HEK293 (cell line): ENCODE measurements at regions not wholly inside any gene's neighbourhood (a gene's known extent, or its start where the extent isn't known, plus 50 kb on each side); places are given as distances from the start of the nearest gene placed in this dataset.

Source experiments
- BCL11A ChIP-seq: fragments of 450-650 bp; formaldehyde crosslinking; IDR thresholded peaks from 2 replicates; pipeline ENCODE4 v1.5.1; 2016; ENCODE audit warnings: low read depth, missing biosample characterization, missing genetic modification characterization
- CTCF ChIP-seq: fragments of 450-650 bp; formaldehyde crosslinking; IDR thresholded peaks from 2 replicates; pipeline ENCODE4 v1.5.1; 2016; ENCODE audit warnings: missing biosample characterization, missing genetic modification characterization
- GLIS2 ChIP-seq: fragments of 450-650 bp; formaldehyde crosslinking; IDR thresholded peaks from 2 replicates; pipeline ENCODE4 v1.5.1; 2016; ENCODE audit warnings: missing biosample characterization, missing genetic modification characterization
- ZBTB1 ChIP-seq: fragments of 450-650 bp; formaldehyde crosslinking; IDR thresholded peaks from 2 replicates; pipeline ENCODE4 v1.5.1; 2016; ENCODE audit warnings: missing biosample characterization, missing genetic modification characterization
- ZFHX2 ChIP-seq: fragments of 450-650 bp; formaldehyde crosslinking; conservative IDR thresholded peaks from 2 replicates; pipeline ENCODE4 v1.5.1; 2016; ENCODE audit warnings: missing biosample characterization, missing genetic modification characterization
- ZNF362 ChIP-seq: fragments of 450-650 bp; formaldehyde crosslinking; IDR thresholded peaks from 2 replicates; pipeline ENCODE4 v1.5.1; 2016; ENCODE audit warnings: missing biosample characterization, missing genetic modification characterization
- ZNF561 ChIP-seq: fragments of 450-650 bp; IDR thresholded peaks from 2 replicates; pipeline ENCODE4 v1.5.1; 2018; ENCODE audit warnings: missing biosample characterization, missing genetic modification characterization, borderline replicate concordance
- TF ChIP-seq, protein P1 (sequence below): fragments of 450-650 bp; formaldehyde crosslinking; IDR thresholded peaks from 2 replicates; pipeline ENCODE4 v1.5.1; 2016; ENCODE audit warnings: missing biosample characterization, missing genetic modification characterization
- TF ChIP-seq, protein P2 (sequence below): fragments of 450-650 bp; formaldehyde crosslinking; IDR thresholded peaks from 2 replicates; pipeline ENCODE4 v1.5.1; 2016; ENCODE audit warnings: missing biosample characterization, missing genetic modification characterization
- TF ChIP-seq, protein P3 (sequence below): fragments of 450-650 bp; formaldehyde crosslinking; optimal IDR thresholded peaks from 2 replicates; pipeline ENCODE3; 2016; ENCODE audit warnings: missing biosample characterization, mild to moderate bottlenecking, missing genetic modification characterization
- TF ChIP-seq, protein P4 (sequence below): fragments of 450-650 bp; formaldehyde crosslinking; conservative IDR thresholded peaks from 2 replicates; pipeline ENCODE4 v1.5.1; 2016; ENCODE audit warnings: low read depth, missing biosample characterization, missing genetic modification characterization

- TF ChIP-seq, protein P1, sequence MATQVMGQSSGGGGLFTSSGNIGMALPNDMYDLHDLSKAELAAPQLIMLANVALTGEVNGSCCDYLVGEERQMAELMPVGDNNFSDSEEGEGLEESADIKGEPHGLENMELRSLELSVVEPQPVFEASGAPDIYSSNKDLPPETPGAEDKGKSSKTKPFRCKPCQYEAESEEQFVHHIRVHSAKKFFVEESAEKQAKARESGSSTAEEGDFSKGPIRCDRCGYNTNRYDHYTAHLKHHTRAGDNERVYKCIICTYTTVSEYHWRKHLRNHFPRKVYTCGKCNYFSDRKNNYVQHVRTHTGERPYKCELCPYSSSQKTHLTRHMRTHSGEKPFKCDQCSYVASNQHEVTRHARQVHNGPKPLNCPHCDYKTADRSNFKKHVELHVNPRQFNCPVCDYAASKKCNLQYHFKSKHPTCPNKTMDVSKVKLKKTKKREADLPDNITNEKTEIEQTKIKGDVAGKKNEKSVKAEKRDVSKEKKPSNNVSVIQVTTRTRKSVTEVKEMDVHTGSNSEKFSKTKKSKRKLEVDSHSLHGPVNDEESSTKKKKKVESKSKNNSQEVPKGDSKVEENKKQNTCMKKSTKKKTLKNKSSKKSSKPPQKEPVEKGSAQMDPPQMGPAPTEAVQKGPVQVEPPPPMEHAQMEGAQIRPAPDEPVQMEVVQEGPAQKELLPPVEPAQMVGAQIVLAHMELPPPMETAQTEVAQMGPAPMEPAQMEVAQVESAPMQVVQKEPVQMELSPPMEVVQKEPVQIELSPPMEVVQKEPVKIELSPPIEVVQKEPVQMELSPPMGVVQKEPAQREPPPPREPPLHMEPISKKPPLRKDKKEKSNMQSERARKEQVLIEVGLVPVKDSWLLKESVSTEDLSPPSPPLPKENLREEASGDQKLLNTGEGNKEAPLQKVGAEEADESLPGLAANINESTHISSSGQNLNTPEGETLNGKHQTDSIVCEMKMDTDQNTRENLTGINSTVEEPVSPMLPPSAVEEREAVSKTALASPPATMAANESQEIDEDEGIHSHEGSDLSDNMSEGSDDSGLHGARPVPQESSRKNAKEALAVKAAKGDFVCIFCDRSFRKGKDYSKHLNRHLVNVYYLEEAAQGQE (tag by site-specific recombination), result no peak
- TF ChIP-seq, protein P2, sequence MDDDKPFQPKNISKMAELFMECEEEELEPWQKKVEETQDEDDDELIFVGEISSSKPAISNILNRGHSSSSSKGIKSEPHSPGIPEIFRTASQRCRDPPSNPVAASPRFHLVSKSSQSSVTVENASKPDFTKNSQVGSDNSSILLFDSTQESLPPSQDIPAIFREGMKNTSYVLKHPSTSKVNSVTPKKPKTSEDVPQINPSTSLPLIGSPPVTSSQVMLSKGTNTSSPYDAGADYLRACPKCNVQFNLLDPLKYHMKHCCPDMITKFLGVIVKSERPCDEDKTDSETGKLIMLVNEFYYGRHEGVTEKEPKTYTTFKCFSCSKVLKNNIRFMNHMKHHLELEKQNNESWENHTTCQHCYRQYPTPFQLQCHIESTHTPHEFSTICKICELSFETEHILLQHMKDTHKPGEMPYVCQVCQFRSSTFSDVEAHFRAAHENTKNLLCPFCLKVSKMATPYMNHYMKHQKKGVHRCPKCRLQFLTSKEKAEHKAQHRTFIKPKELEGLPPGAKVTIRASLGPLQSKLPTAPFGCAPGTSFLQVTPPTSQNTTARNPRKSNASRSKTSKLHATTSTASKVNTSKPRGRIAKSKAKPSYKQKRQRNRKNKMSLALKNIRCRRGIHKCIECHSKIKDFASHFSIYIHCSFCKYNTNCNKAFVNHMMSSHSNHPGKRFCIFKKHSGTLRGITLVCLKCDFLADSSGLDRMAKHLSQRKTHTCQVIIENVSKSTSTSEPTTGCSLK, result no peak
- TF ChIP-seq ZNF362 (tag by site-specific recombination), result no peak
- no peak for TF ChIP-seq CTCF (tag by site-specific recombination)
- no peak for TF ChIP-seq ZNF561
- TF ChIP-seq BCL11A, result no peak
- no peak for TF ChIP-seq ZFHX2 (tag by site-specific recombination)
- TF ChIP-seq, protein P3, sequence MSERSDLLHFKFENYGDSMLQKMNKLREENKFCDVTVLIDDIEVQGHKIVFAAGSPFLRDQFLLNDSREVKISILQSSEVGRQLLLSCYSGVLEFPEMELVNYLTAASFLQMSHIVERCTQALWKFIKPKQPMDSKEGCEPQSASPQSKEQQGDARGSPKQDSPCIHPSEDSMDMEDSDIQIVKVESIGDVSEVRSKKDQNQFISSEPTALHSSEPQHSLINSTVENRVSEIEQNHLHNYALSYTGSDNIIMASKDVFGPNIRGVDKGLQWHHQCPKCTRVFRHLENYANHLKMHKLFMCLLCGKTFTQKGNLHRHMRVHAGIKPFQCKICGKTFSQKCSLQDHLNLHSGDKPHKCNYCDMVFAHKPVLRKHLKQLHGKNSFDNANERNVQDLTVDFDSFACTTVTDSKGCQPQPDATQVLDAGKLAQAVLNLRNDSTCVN (tag by site-specific recombination), result no peak
- TF ChIP-seq GLIS2 (tag by site-specific recombination), result no peak
- TF ChIP-seq, protein P4, sequence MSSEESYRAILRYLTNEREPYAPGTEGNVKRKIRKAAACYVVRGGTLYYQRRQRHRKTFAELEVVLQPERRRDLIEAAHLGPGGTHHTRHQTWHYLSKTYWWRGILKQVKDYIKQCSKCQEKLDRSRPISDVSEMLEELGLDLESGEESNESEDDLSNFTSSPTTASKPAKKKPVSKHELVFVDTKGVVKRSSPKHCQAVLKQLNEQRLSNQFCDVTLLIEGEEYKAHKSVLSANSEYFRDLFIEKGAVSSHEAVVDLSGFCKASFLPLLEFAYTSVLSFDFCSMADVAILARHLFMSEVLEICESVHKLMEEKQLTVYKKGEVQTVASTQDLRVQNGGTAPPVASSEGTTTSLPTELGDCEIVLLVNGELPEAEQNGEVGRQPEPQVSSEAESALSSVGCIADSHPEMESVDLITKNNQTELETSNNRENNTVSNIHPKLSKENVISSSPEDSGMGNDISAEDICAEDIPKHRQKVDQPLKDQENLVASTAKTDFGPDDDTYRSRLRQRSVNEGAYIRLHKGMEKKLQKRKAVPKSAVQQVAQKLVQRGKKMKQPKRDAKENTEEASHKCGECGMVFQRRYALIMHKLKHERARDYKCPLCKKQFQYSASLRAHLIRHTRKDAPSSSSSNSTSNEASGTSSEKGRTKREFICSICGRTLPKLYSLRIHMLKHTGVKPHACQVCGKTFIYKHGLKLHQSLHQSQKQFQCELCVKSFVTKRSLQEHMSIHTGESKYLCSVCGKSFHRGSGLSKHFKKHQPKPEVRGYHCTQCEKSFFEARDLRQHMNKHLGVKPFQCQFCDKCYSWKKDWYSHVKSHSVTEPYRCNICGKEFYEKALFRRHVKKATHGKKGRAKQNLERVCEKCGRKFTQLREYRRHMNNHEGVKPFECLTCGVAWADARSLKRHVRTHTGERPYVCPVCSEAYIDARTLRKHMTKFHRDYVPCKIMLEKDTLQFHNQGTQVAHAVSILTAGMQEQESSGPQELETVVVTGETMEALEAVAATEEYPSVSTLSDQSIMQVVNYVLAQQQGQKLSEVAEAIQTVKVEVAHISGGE (tag by site-specific recombination), result no peak
- no peak for TF ChIP-seq ZBTB1 (tag by site-specific recombination)
Observed at GRCh38 chr3:8444883-8445282, 56.7 kb upstream of the LMCD1 start.
